K562 (cell line): ENCODE measurements at regions not wholly inside any gene's neighbourhood (a gene's known extent, or its start where the extent isn't known, plus 50 kb on each side); places are given as distances from the start of the nearest gene placed in this dataset.

Source experiments
- BHLHE40 ChIP-seq: IDR thresholded peaks from 2 replicates; pipeline ENCODE4 v1.6.1; 2011; ENCODE audit warnings: low read length, improper control_type of control experiment
- CAMTA2 ChIP-seq: fragments of 250-450 bp; sonication (Bioruptor Pico); conservative IDR thresholded peaks from 2 replicates; pipeline ENCODE4 v1.5.1; 2022
- CTBP1 ChIP-seq: fragments of 450-650 bp; IDR thresholded peaks from 2 replicates; pipeline ENCODE4 v1.6.1; 2016; ENCODE audit warnings: borderline replicate concordance
- GABPA ChIP-seq: fragments of 200-800 bp; sonication (Bioruptor generic); conservative IDR thresholded peaks from 2 replicates; pipeline ENCODE4 v1.6.1; 2016; ENCODE audit warnings: low read depth, missing genetic modification characterization, missing compliant biosample characterization
- HDAC1 ChIP-seq, 2 experiments: fragments of 450-650 bp; IDR thresholded peaks; 2 replicates each; pipeline ENCODE4 v1.6.1; 2016 to 2017; ENCODE audit warnings: inconsistent platforms in 1 of 2, mild to moderate bottlenecking in 1 of 2, moderate library complexity in 1 of 2
- HDAC3 ChIP-seq: fragments of 450-650 bp; IDR thresholded peaks from 2 replicates; pipeline ENCODE4 v1.6.1; 2018; ENCODE audit warnings: borderline replicate concordance, mild to moderate bottlenecking, moderate library complexity; ENCODE audit not compliant: partially characterized antibody
- HMBOX1 ChIP-seq: sonication (generic); IDR thresholded peaks from 2 replicates; pipeline ENCODE4 v1.6.1; 2016
- JUN ChIP-seq, 2 experiments: sonication (generic) in 1 of 2; formaldehyde crosslinking in 1 of 2; IDR thresholded peaks; 2 replicates each; pipeline versions ENCODE4 v1.6.1 to v1.8.0; 2012 to 2022; ENCODE audit warnings: borderline replicate concordance in 2 of 2, mild to moderate bottlenecking in 2 of 2, improper control_type of control experiment in 1 of 2, low read depth in 1 of 2, low read length in 1 of 2, missing genetic modification reagents in 1 of 2
- MECOM ChIP-seq: fragments of 250-450 bp; sonication (Bioruptor Pico); IDR thresholded peaks from 2 replicates; pipeline ENCODE4 v1.8.0; 2022; ENCODE audit warnings: inconsistent platforms
- NCOR1 ChIP-seq: fragments of 450-650 bp; IDR thresholded peaks from 2 replicates; pipeline ENCODE4 v1.6.1; 2016; ENCODE audit warnings: mild to moderate bottlenecking, moderate library complexity
- NFYB ChIP-seq: IDR thresholded peaks from 2 replicates; pipeline ENCODE4 v1.6.1; 2011; ENCODE audit warnings: mild to moderate bottlenecking, moderate library complexity; ENCODE audit not compliant: insufficient read length; ENCODE audit errors: extremely low read depth
- PHF21A ChIP-seq: fragments of 450-650 bp; IDR thresholded peaks from 2 replicates; pipeline ENCODE4 v1.6.1; 2017; ENCODE audit warnings: low read depth, borderline replicate concordance
- SMARCA5 ChIP-seq: fragments of 450-650 bp; IDR thresholded peaks from 2 replicates; pipeline ENCODE4 v1.6.1; 2016
- ZNF431 ChIP-seq: sonication (generic); formaldehyde crosslinking; IDR thresholded peaks from 2 replicates; pipeline ENCODE4 v1.8.0; 2022; ENCODE audit warnings: mild to moderate bottlenecking, missing genetic modification reagents
- ZNF766 ChIP-seq: fragments of 200-800 bp; sonication (Bioruptor generic); conservative IDR thresholded peaks from 2 replicates; pipeline ENCODE4 v1.6.1; 2016; ENCODE audit warnings: missing genetic modification characterization, missing compliant biosample characterization
- TF ChIP-seq, protein P1 (sequence below): fragments of 200-800 bp; sonication (Bioruptor generic); IDR thresholded peaks from 2 replicates; pipeline ENCODE4 v1.6.1; 2016; ENCODE audit warnings: missing genetic modification characterization, missing compliant biosample characterization
- TF ChIP-seq, protein P2 (sequence below): fragments of 450-650 bp; IDR thresholded peaks from 2 replicates; pipeline ENCODE4 v1.6.1; 2016; ENCODE audit warnings: missing biosample characterization, missing genetic modification characterization

DNA sequence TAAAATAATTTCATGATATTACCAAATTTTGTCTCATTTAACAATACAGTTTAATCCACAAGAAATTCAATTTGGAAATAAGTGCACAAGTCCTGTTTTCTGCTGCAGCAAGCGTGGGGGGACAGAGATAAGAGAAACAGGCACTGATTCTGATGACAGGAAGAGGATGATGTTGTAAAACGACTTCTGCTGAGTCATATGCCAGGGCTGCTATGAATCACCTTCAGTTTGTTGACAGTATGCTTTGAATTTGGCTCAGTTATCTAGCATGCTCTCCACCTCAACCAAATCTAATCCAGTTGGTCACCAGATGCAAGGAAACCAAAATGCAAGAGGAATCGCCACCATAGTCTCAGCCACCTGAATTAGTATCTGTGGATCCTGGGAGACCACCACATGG lies 244.1 kb upstream of the MON1B start (continued):
- TF ChIP-seq PHF21A, result peak; percentile 39; the same call in 1 of the 2 replicates
- no peak for TF ChIP-seq SMARCA5
- TF ChIP-seq CAMTA2, result no peak
- peak in 1 of 2 experiments; percentile 86; a peak in 2 of 4 replicates for TF ChIP-seq HDAC1 (IDR thresholded peaks at IDR 0.05)
- TF ChIP-seq BHLHE40, result peak; percentile 49; the same call in 1 of the 2 replicates
- TF ChIP-seq HDAC3, result peak; percentile 31
- peak; percentile 81 for TF ChIP-seq HMBOX1
- TF ChIP-seq NCOR1, result peak; percentile 48
- TF ChIP-seq GABPA (tag), result 0 out of 2 replicates have a peak, but pooled peaks have one; percentile 23
- TF ChIP-seq, protein P1, sequence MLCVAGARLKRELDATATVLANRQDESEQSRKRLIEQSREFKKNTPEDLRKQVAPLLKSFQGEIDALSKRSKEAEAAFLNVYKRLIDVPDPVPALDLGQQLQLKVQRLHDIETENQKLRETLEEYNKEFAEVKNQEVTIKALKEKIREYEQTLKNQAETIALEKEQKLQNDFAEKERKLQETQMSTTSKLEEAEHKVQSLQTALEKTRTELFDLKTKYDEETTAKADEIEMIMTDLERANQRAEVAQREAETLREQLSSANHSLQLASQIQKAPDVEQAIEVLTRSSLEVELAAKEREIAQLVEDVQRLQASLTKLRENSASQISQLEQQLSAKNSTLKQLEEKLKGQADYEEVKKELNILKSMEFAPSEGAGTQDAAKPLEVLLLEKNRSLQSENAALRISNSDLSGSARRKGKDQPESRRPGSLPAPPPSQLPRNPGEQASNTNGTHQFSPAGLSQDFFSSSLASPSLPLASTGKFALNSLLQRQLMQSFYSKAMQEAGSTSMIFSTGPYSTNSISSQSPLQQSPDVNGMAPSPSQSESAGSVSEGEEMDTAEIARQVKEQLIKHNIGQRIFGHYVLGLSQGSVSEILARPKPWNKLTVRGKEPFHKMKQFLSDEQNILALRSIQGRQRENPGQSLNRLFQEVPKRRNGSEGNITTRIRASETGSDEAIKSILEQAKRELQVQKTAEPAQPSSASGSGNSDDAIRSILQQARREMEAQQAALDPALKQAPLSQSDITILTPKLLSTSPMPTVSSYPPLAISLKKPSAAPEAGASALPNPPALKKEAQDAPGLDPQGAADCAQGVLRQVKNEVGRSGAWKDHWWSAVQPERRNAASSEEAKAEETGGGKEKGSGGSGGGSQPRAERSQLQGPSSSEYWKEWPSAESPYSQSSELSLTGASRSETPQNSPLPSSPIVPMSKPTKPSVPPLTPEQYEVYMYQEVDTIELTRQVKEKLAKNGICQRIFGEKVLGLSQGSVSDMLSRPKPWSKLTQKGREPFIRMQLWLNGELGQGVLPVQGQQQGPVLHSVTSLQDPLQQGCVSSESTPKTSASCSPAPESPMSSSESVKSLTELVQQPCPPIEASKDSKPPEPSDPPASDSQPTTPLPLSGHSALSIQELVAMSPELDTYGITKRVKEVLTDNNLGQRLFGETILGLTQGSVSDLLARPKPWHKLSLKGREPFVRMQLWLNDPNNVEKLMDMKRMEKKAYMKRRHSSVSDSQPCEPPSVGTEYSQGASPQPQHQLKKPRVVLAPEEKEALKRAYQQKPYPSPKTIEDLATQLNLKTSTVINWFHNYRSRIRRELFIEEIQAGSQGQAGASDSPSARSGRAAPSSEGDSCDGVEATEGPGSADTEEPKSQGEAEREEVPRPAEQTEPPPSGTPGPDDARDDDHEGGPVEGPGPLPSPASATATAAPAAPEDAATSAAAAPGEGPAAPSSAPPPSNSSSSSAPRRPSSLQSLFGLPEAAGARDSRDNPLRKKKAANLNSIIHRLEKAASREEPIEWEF, result no peak
- TF ChIP-seq, protein P2, sequence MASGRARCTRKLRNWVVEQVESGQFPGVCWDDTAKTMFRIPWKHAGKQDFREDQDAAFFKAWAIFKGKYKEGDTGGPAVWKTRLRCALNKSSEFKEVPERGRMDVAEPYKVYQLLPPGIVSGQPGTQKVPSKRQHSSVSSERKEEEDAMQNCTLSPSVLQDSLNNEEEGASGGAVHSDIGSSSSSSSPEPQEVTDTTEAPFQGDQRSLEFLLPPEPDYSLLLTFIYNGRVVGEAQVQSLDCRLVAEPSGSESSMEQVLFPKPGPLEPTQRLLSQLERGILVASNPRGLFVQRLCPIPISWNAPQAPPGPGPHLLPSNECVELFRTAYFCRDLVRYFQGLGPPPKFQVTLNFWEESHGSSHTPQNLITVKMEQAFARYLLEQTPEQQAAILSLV (tag), result no peak
- TF ChIP-seq ZNF431 (CRISPR knock-in tag), result no peak
- no peak for TF ChIP-seq NFYB
- peak; percentile 55; the same call in 1 of the 2 replicates for TF ChIP-seq JUN (IDR thresholded peaks at IDR 0.05; ENCODE audit: borderline replicate concordance, low read depth, low read length)
- no peak for TF ChIP-seq JUN (CRISPR knock-in tag; IDR thresholded peaks at IDR 0.05; ENCODE audit: borderline replicate concordance)
- peak; percentile 75 for TF ChIP-seq CTBP1
- TF ChIP-seq MECOM (CRISPR knock-in tag), result peak; percentile 98
- no peak for TF ChIP-seq ZNF766
- TF ChIP-seq, all 486 proteins: peak for 50
